ENCODE measurements at regions not wholly inside any gene's neighbourhood (a gene's known extent, or its start where the extent isn't known, plus 50 kb on each side); places are given as distances from the start of the nearest gene placed in this dataset.

- no peak for DNase-seq (ENCODE audit: low read depth)
Measured at GRCh38 chr4:1476140-1476513, 69.9 kb upstream of the NKX1-1 start.

GRCh38 chr4:1475277-1476139, 69.3 kb upstream of the NKX1-1 start:
- DNase-seq (ENCODE audit: low read depth): no peak

GRCh38 chr4:1474126-1475090, 68.2 kb upstream of the NKX1-1 start:
- no peak for DNase-seq (ENCODE audit: low read depth)

- DNase-seq (ENCODE audit: low read depth): no peak
Measured at GRCh38 chr4:1473718-1474117, 67.5 kb upstream of the NKX1-1 start.

GRCh38 chr4:1472911-1473518, 66.8 kb upstream of the NKX1-1 start:
- DNase-seq (ENCODE audit: low read depth): no peak

GRCh38 chr4:1472148-1472797, 66.0 kb upstream of the NKX1-1 start:
- DNase-seq (ENCODE audit: low read depth): no peak

GRCh38 chr4:1471443-1472147, 65.4 kb upstream of the NKX1-1 start:
- no peak for DNase-seq (ENCODE audit: low read depth)

- DNase-seq (ENCODE audit: low read depth): no peak
Measured at GRCh38 chr4:1470816-1471442, 64.7 kb upstream of the NKX1-1 start.

GRCh38 chr4:1470393-1470670, 64.1 kb upstream of the NKX1-1 start:
- DNase-seq (ENCODE audit: low read depth): no peak

GRCh38 chr4:1469607-1470392, 63.6 kb upstream of the NKX1-1 start:
- DNase-seq (ENCODE audit: low read depth): no peak

GRCh38 chr4:1469043-1469442, 62.8 kb upstream of the NKX1-1 start:
- no peak for DNase-seq (ENCODE audit: low read depth)

- no peak for DNase-seq (ENCODE audit: low read depth)
Measured at GRCh38 chr4:1467581-1468458, 61.6 kb upstream of the NKX1-1 start.

- DNase-seq (ENCODE audit: low read depth): no peak
Measured at GRCh38 chr4:1466863-1467165, 60.6 kb upstream of the NKX1-1 start.

- DNase-seq (ENCODE audit: low read depth): no peak
Measured at GRCh38 chr4:1466034-1466862, 60.0 kb upstream of the NKX1-1 start.

GRCh38 chr4:1465173-1466033, 59.2 kb upstream of the NKX1-1 start:
- no peak for DNase-seq (ENCODE audit: low read depth)

GRCh38 chr4:1464581-1465171, 58.4 kb upstream of the NKX1-1 start:
- DNase-seq (ENCODE audit: low read depth): no peak

- DNase-seq (ENCODE audit: low read depth): no peak
Measured at GRCh38 chr4:1463927-1464540, 57.8 kb upstream of the NKX1-1 start.
